SK-N-SH (cell line): ENCODE measurements at regions not wholly inside any gene's neighbourhood (a gene's known extent, or its start where the extent isn't known, plus 50 kb on each side); places are given as distances from the start of the nearest gene placed in this dataset.

Source experiments
- CTCF ChIA-PET: fragments of 300-600, 350-600 bp; formaldehyde crosslinking; extraction: SDS; loops from one replicate; lab custom pipeline; 2021; lab: Yijun Ruan, JAX
- POLR2A ChIA-PET: fragments of 350-600 bp; sonication (Branson Sonifier 250); formaldehyde crosslinking; extraction: SDS; loops from one replicate; lab custom pipeline; 2020; ENCODE audit warnings: antibody characterized with exemption, inconsistent platforms; lab: Yijun Ruan, JAX
- DNase-seq: peaks from one replicate; pipeline ENCODE4 v3.0.0; 2012
- H2AFZ ChIP-seq: fragments of 200-600 bp; sonication (generic); 2 replicates; pipeline ENCODE4 v1.8.1; 2016; ENCODE audit warnings: antibody characterized with exemption, mild to moderate bottlenecking, low read depth
- H3F3A ChIP-seq: fragments of 200-600 bp; sonication (generic); replicated peaks from 2 replicates; pipeline ENCODE3; 2016; ENCODE audit warnings: antibody characterized with exemption, mild to moderate bottlenecking; ENCODE audit not compliant: insufficient read depth
- H3K27ac ChIP-seq, 2 experiments: fragments of 200-500 bp in 1 of 2; fragments of 200-600 bp in 1 of 2; sonication (Bioruptor generic) in 1 of 2; sonication (generic), shearing (Covaris generic) in 1 of 2; 2 replicates each; pipeline versions ENCODE4 v1.5.1 to v1.6.1; 2014 to 2016; ENCODE audit warnings: low read depth in 2 of 2, inconsistent platforms in 1 of 2, low read length in 1 of 2, mild to moderate bottlenecking in 1 of 2, mixed read lengths in 1 of 2
- H3K27me3 ChIP-seq: fragments of 200-600 bp; sonication (generic), shearing (Covaris generic); 2 replicates; pipeline ENCODE4 v1.6.1; 2016; ENCODE audit warnings: mixed run types; ENCODE audit not compliant: insufficient read depth
- H3K36me3 ChIP-seq, 2 experiments: fragments of 200-500 bp in 1 of 2; fragments of 200-600 bp in 1 of 2; sonication (Bioruptor generic) in 1 of 2; sonication (generic) in 1 of 2; replicated peaks in 1 of 2; 2 replicates each; pipeline versions ENCODE3 to v1.5.1; 2014 to 2016; ENCODE audit warnings: low read length in 1 of 2, mild to moderate bottlenecking in 1 of 2; ENCODE audit not compliant: insufficient read depth in 2 of 2, control insufficient read depth in 1 of 2
- H3K4me1 ChIP-seq, 2 experiments: fragments of 200-500 bp in 1 of 2; fragments of 200-600 bp in 1 of 2; sonication (Bioruptor generic) in 1 of 2; sonication (generic), shearing (Covaris generic) in 1 of 2; 2 replicates each; pipeline versions ENCODE4 v1.5.1 to v1.6.1; 2014 to 2016; ENCODE audit warnings: low read depth in 1 of 2, low read length in 1 of 2, mixed run types in 1 of 2; ENCODE audit not compliant: insufficient read depth in 2 of 2, control insufficient read depth in 1 of 2
- H3K4me2 ChIP-seq: fragments of 200-600 bp; sonication (generic), shearing (Covaris generic); 2 replicates; pipeline ENCODE4 v1.6.1; 2017; ENCODE audit warnings: mixed run types
- H3K4me3 ChIP-seq, 2 experiments: fragments of 200-500 bp in 1 of 2; fragments of 200-600 bp in 1 of 2; sonication (Bioruptor generic) in 1 of 2; sonication (generic), shearing (Covaris generic) in 1 of 2; 2 replicates each; pipeline versions ENCODE4 v1.5.1 to v1.8.1; 2014 to 2016; ENCODE audit warnings: low read depth in 2 of 2, inconsistent platforms in 1 of 2, low read length in 1 of 2, mild to moderate bottlenecking in 1 of 2, mixed read lengths in 1 of 2, moderate library complexity in 1 of 2
- H3K79me2 ChIP-seq: fragments of 200-600 bp; sonication (generic); 2 replicates; pipeline ENCODE4 v1.8.1; 2017; ENCODE audit warnings: mild to moderate bottlenecking; ENCODE audit not compliant: insufficient read depth
- H3K9ac ChIP-seq: fragments of 200-600 bp; sonication (generic); 2 replicates; pipeline ENCODE4 v1.6.1; 2017; ENCODE audit warnings: mixed run types
- H3K9me2 ChIP-seq: fragments of 200-600 bp; sonication (generic); 2 replicates; pipeline ENCODE4 v1.6.1; 2017; ENCODE audit warnings: mixed run types
- H3K9me3 ChIP-seq: fragments of 200-600 bp; sonication (generic); 2 replicates; pipeline ENCODE4 v1.6.1; 2017; ENCODE audit warnings: mixed run types, mild to moderate bottlenecking, moderate library complexity
- H4K20me1 ChIP-seq: fragments of 200-600 bp; sonication (generic); 2 replicates; pipeline ENCODE4 v1.6.1; 2017; ENCODE audit warnings: mild to moderate bottlenecking, mixed run types; ENCODE audit not compliant: insufficient read depth
- CHD2 ChIP-seq: fragments of 150-350 bp; IDR thresholded peaks from 2 replicates; pipeline ENCODE4 v1.6.1; 2018; ENCODE audit warnings: low read length; ENCODE audit not compliant: partially characterized antibody
- ELF1 ChIP-seq: IDR thresholded peaks from 2 replicates; pipeline ENCODE4 v1.4.0; 2012
- FOXJ3 ChIP-seq: sonication (generic); formaldehyde crosslinking; IDR thresholded peaks from 2 replicates; pipeline ENCODE4 v1.5.1; 2020; ENCODE audit warnings: mild to moderate bottlenecking, missing genetic modification reagents
- MXI1 ChIP-seq: IDR thresholded peaks from 2 replicates; pipeline ENCODE4 v1.6.1; 2012; ENCODE audit warnings: mild to moderate bottlenecking, low read depth, low read length, improper control_type of control experiment
- NFIC ChIP-seq: IDR thresholded peaks from 2 replicates; pipeline ENCODE4 v1.4.0; 2012; ENCODE audit warnings: borderline replicate concordance
- PBX3 ChIP-seq: IDR thresholded peaks from 2 replicates; pipeline ENCODE4; 2012
- RCOR1 ChIP-seq: fragments of 150-350 bp; IDR thresholded peaks from 2 replicates; pipeline ENCODE4 v1.6.1; 2017; ENCODE audit warnings: antibody characterized with exemption, low read length
- RFX5 ChIP-seq: IDR thresholded peaks from 2 replicates; pipeline ENCODE4 v1.6.1; 2012; ENCODE audit warnings: mild to moderate bottlenecking, improper control_type of control experiment, low read length
- RXRA ChIP-seq: IDR thresholded peaks from 2 replicates; pipeline ENCODE4 v1.4.0; 2012; ENCODE audit warnings: low read depth, mild to moderate bottlenecking, borderline replicate concordance
- SMC3 ChIP-seq: IDR thresholded peaks from 2 replicates; pipeline ENCODE4 v1.6.1; 2012; ENCODE audit warnings: low read depth, low read length, improper control_type of control experiment
- TAF1 ChIP-seq: IDR thresholded peaks from 2 replicates; pipeline ENCODE4 v1.6.1; 2012; ENCODE audit warnings: low read depth, mild to moderate bottlenecking, low read length, moderate library complexity, borderline replicate concordance
- TEAD4 ChIP-seq: IDR thresholded peaks from 2 replicates; pipeline ENCODE4 v1.4.0; 2012; ENCODE audit warnings: mild to moderate bottlenecking, borderline replicate concordance; ENCODE audit not compliant: insufficient read depth
- YY1 ChIP-seq: IDR thresholded peaks from 2 replicates; pipeline ENCODE4 v1.4.0; 2012; ENCODE audit warnings: low read depth, mild to moderate bottlenecking
- WGBS: methylation state at CpG from one replicate; pipeline ENCODE4 v1.1.6; 2017; ENCODE audit warnings: low lambda C conversion rate; 5-methylcytosine and 5-hydroxymethylcytosine counted together

- TF ChIP-seq PBX3 (no peak), RXRA (no peak)
Measured at GRCh38 chr5:20528471-20528870, 540.5 kb upstream of the CDH18 start (continued).

GRCh38 chr5:20524991-20525529 lies 537.1 kb upstream of the CDH18 start:
- Histone ChIP-seq H3K27me3 (no peaks in the 10 kb centered on the region), H3K36me3 (no peaks in the 10 kb centered on the region), H2AFZ (no peak overlapping the region), H3K9ac (no peak overlapping the region), H3K9me2 (no peaks in the 10 kb centered on the region), H3K79me2 (no peaks in the 10 kb centered on the region), H3F3A (no peaks in the 10 kb centered on the region), H3K9me3 (no peaks in the 10 kb centered on the region), H3K4me2 (no peak overlapping the region), H4K20me1 (no peaks in the 10 kb centered on the region), H3K4me1 (no peaks in the 10 kb centered on the region), H3K27ac (no peak overlapping the region), H3K4me3 (no peak overlapping the region)
- DNase-seq = no peak
- POLR2A ChIA-PET = no interaction called here
- 29% methylated on average over 5 of the region's 5 CpGs for WGBS
- CTCF ChIA-PET = no interaction called here
- TF ChIP-seq NFIC (no peak), SMC3 (no peak), YY1 (no peak), ELF1 (no peak), FOXJ3 (CRISPR knock-in tag) (no peak), CHD2 (no peak), RFX5 (no peak), RCOR1 (no peak)

GRCh38 chr5:20522905-20523482 lies 535.0 kb upstream of the CDH18 start:
- H3K27me3 ChIP-seq = no peaks in the 10 kb centered on the region
- POLR2A ChIA-PET = no interaction called here
- H3K9me3 ChIP-seq = no peaks in the 10 kb centered on the region
- no peaks in the 10 kb centered on the region for H3K36me3 ChIP-seq
- no peak overlapping the region for H2AFZ ChIP-seq
- no peak overlapping the region for H3K27ac ChIP-seq
- H3K4me2 ChIP-seq = no peak overlapping the region
- H3K4me3 ChIP-seq = no peak overlapping the region
- no peaks in the 10 kb centered on the region for H3K9me2 ChIP-seq
- WGBS = 8% methylated on average over 3 of the region's 3 CpGs
- no peak for TF ChIP-seq MXI1
- no peak for TF ChIP-seq FOXJ3 (CRISPR knock-in tag)
- no peak for TF ChIP-seq TEAD4
- TF ChIP-seq YY1 = no peak
- TF ChIP-seq TAF1 = no peak
- TF ChIP-seq RXRA = no peak
- TF ChIP-seq, all 33 proteins: peak for 0
- Histone ChIP-seq H3K4me1 (no peaks in the 10 kb centered on the region), H3K79me2 (no peaks in the 10 kb centered on the region), H3F3A (no peaks in the 10 kb centered on the region), H3K9ac (no peak overlapping the region), H4K20me1 (no peaks in the 10 kb centered on the region)
- no peak for DNase-seq
- CTCF ChIA-PET = no interaction called here
